ENCODE measurements at regions not wholly inside any gene's neighbourhood (a gene's known extent, or its start where the extent isn't known, plus 50 kb on each side); places are given as distances from the start of the nearest gene placed in this dataset.

GRCh38 chrX:109872021-109872732 lies 130.7 kb upstream of the TMEM164 start:
- no peak for TF ChIP-seq FOXK2 (IDR thresholded peaks at IDR 0.05)
- no peak for TF ChIP-seq NFRKB (IDR thresholded peaks at IDR 0.05)
- no peak for TF ChIP-seq SUZ12 (IDR thresholded peaks at IDR 0.05)
- no peak for TF ChIP-seq CTBP1 (IDR thresholded peaks at IDR 0.05; ENCODE audit: borderline replicate concordance)
- no peak for TF ChIP-seq ELF4 (IDR thresholded peaks at IDR 0.05)
- no peak for TF ChIP-seq PKNOX1 (IDR thresholded peaks at IDR 0.05)
- TF ChIP-seq ZNF384 (IDR thresholded peaks at IDR 0.05) = no peak
- no peak for TF ChIP-seq LEF1 (IDR thresholded peaks at IDR 0.05; ENCODE audit: borderline replicate concordance)

Data from HEK293T (cell line).